ENCODE measurements at regions not wholly inside any gene's neighbourhood (a gene's known extent, or its start where the extent isn't known, plus 50 kb on each side); places are given as distances from the start of the nearest gene placed in this dataset.

- TF ChIP-seq CTCF (IDR thresholded peaks at IDR 0.05) (no peak), POLR2A (IDR thresholded peaks at IDR 0.05) (no peak)
Measured at GRCh38 chr5:54661111-54661510, 143.6 kb downstream of the SNX18 start.

Measured in right lobe of liver (tissue), 4 donors.